A549 (cell line): ENCODE measurements at regions not wholly inside any gene's neighbourhood (a gene's known extent, or its start where the extent isn't known, plus 50 kb on each side); places are given as distances from the start of the nearest gene placed in this dataset.

Source experiments
- ATAC-seq, 2 experiments: fragments of 200-7000 bp in 1 of 2; fragments of >200 bp in 1 of 2; cut with Nextera tagmentation in 1 of 2; cut with Tn5 transposase in 1 of 2; 3 replicates each; pipeline versions ENCODE4 v1.8.0 to v1.9.1; 2018 to 2020; ENCODE audit warnings: mild to moderate bottlenecking in 1 of 2, moderate library complexity in 1 of 2
- CTCF ChIA-PET: fragments of 300-600 bp; sonication (Branson Sonifier 250); formaldehyde crosslinking; extraction: SDS; loops from one replicate; lab custom pipeline; 2021; ENCODE audit warnings: antibody characterized with exemption, inconsistent platforms; lab: Yijun Ruan, JAX
- POLR2A ChIA-PET: fragments of 350-600 bp; formaldehyde crosslinking; extraction: SDS; loops from one replicate; lab custom pipeline; 2021; ENCODE audit warnings: antibody characterized with exemption, inconsistent platforms; lab: Yijun Ruan, JAX
- DNase-seq, 2 experiments: peaks; one replicate each; pipeline versions ENCODE4 v3.0.0 to v3.0.0-alpha.2; 2011 to 2016; ENCODE audit warnings: low read depth in 1 of 2, low spot score in 1 of 2
- FAIRE-seq: peaks from 2 replicates; lab custom pipeline; 2011; peaks lifted over from hg19 to GRCh38; lab: Jason Lieb, UNC
- H3K27ac ChIP-seq, 2 experiments: fragments of >200 bp; sonication (Bioruptor Twin); formaldehyde crosslinking; 3 replicates each; pipeline ENCODE4 v1.5.1; 2016 to 2017
- H3K4me1 ChIP-seq: fragments of >200 bp; sonication (Bioruptor Twin); formaldehyde crosslinking; 3 replicates; pipeline ENCODE4 v1.6.1; 2016
- H3K4me2 ChIP-seq: fragments of >200 bp; sonication (Bioruptor Twin); formaldehyde crosslinking; 3 replicates; pipeline ENCODE4 v1.6.1; 2016
- H3K4me3 ChIP-seq: fragments of >200 bp; sonication (Bioruptor Twin); formaldehyde crosslinking; 3 replicates; pipeline ENCODE4 v1.5.1; 2016
- H3K9me3 ChIP-seq: fragments of >200 bp; sonication (Bioruptor Twin); formaldehyde crosslinking; 3 replicates; pipeline ENCODE4 v1.6.1; 2016
- BCL3 ChIP-seq: fragments of >200 bp; sonication (Bioruptor Twin); formaldehyde crosslinking; IDR thresholded peaks from 3 replicates; pipeline ENCODE4 v1.6.1; 2016
- ELK1 ChIP-seq: fragments of 150-350 bp; IDR thresholded peaks from 2 replicates; pipeline ENCODE4 v1.6.1; 2014; ENCODE audit warnings: low read depth, mild to moderate bottlenecking, low read length
- EP300 ChIP-seq, 2 experiments: fragments of >200 bp; sonication (Bioruptor Twin); formaldehyde crosslinking; IDR thresholded peaks; 2 replicates in 1 of 2; 3 replicates in 1 of 2; pipeline ENCODE4 v1.6.1; 2016 to 2017
- FOSB ChIP-seq: fragments of 250-450 bp; sonication (Bioruptor Pico); IDR thresholded peaks from 2 replicates; pipeline ENCODE4 v1.5.0; 2020; ENCODE audit warnings: mild to moderate bottlenecking, moderate library complexity
- FOXS1 ChIP-seq: fragments of 250-450 bp; sonication (Bioruptor Pico); IDR thresholded peaks from 2 replicates; pipeline ENCODE4 v1.5.0; 2020; ENCODE audit warnings: mild to moderate bottlenecking, moderate library complexity
- HEYL ChIP-seq: fragments of 250-450 bp; sonication (Bioruptor Pico); IDR thresholded peaks from 2 replicates; pipeline ENCODE4 v1.8.0; 2021; ENCODE audit warnings: mild to moderate bottlenecking, moderate library complexity
- HOXA7 ChIP-seq: fragments of 250-450 bp; sonication (Bioruptor Pico); IDR thresholded peaks from 2 replicates; pipeline ENCODE4 v1.5.0; 2020; ENCODE audit warnings: mild to moderate bottlenecking, moderate library complexity
- HOXB13 ChIP-seq: fragments of 250-450 bp; sonication (Bioruptor Pico); IDR thresholded peaks from 2 replicates; pipeline ENCODE4 v1.5.0; 2020; ENCODE audit warnings: low read depth, mild to moderate bottlenecking, moderate library complexity
- HOXB5 ChIP-seq: fragments of 250-450 bp; sonication (Bioruptor Pico); IDR thresholded peaks from 2 replicates; pipeline ENCODE4 v1.5.0; 2020; ENCODE audit warnings: mild to moderate bottlenecking, moderate library complexity
- JUN ChIP-seq, 2 experiments: fragments of >200 bp; sonication (Bioruptor Twin); formaldehyde crosslinking; IDR thresholded peaks; 2 replicates in 1 of 2; 3 replicates in 1 of 2; pipeline ENCODE4 v1.6.1; 2016 to 2017
- MAFK ChIP-seq: fragments of 450-650 bp; IDR thresholded peaks from 2 replicates; pipeline ENCODE4 v1.6.1; 2014; ENCODE audit not compliant: partially characterized antibody
- MYC ChIP-seq: IDR thresholded peaks from 2 replicates; pipeline ENCODE4 v1.6.1; 2012; ENCODE audit warnings: mild to moderate bottlenecking, inconsistent platforms, low read length, improper control_type of control experiment, borderline replicate concordance
- NPAS2 ChIP-seq: fragments of 250-450 bp; sonication (Bioruptor Pico); IDR thresholded peaks from 2 replicates; pipeline ENCODE4 v1.8.0; 2022; ENCODE audit warnings: mild to moderate bottlenecking, moderate library complexity, borderline replicate concordance
- PHF8 ChIP-seq: fragments of 200-600 bp; sonication (generic); IDR thresholded peaks from 2 replicates; pipeline ENCODE4 v1.6.1; 2016; ENCODE audit warnings: low read depth, mild to moderate bottlenecking, antibody characterized with exemption, moderate library complexity, borderline replicate concordance
- POLR2A ChIP-seq: IDR thresholded peaks from 2 replicates; pipeline ENCODE4 v1.6.1; 2012; ENCODE audit warnings: mild to moderate bottlenecking, low read length
- RAD21 ChIP-seq, 2 experiments: fragments of >200 bp in 1 of 2; sonication (Bioruptor Twin) in 1 of 2; formaldehyde crosslinking in 1 of 2; IDR thresholded peaks in 1 of 2; conservative IDR thresholded peaks in 1 of 2; 2 replicates in 1 of 2; 3 replicates in 1 of 2; pipeline ENCODE4 v1.6.1; 2012 to 2018; ENCODE audit warnings: inconsistent platforms in 1 of 2
- RCOR1 ChIP-seq: fragments of 150-350 bp; IDR thresholded peaks from 2 replicates; pipeline ENCODE4 v1.6.1; 2014; ENCODE audit warnings: antibody characterized with exemption, low read length, low read depth
- REST ChIP-seq: fragments of 200-600 bp; sonication (generic); IDR thresholded peaks from 2 replicates; pipeline ENCODE4 v1.6.1; 2016; ENCODE audit warnings: antibody characterized with exemption, mild to moderate bottlenecking, moderate library complexity
- RFX5 ChIP-seq: fragments of 450-650 bp; IDR thresholded peaks from 2 replicates; pipeline ENCODE4 v1.7.1; 2014; ENCODE audit warnings: antibody characterized with exemption, mild to moderate bottlenecking, moderate library complexity
- SMC3 ChIP-seq: fragments of >200 bp; sonication (Bioruptor Twin); formaldehyde crosslinking; IDR thresholded peaks from 3 replicates; pipeline ENCODE4 v1.6.1; 2018; ENCODE audit warnings: inconsistent platforms
- TFCP2L1 ChIP-seq: fragments of 250-450 bp; sonication (Bioruptor Pico); IDR thresholded peaks from 2 replicates; pipeline ENCODE4 v1.5.0; 2021; ENCODE audit warnings: mild to moderate bottlenecking
- USF2 ChIP-seq: fragments of 450-650 bp; IDR thresholded peaks from 2 replicates; pipeline ENCODE4 v1.6.1; 2014; ENCODE audit warnings: antibody characterized with exemption
- ZC3H11A ChIP-seq: fragments of 450-650 bp; IDR thresholded peaks from 2 replicates; pipeline ENCODE4 v1.6.1; 2014; ENCODE audit warnings: antibody characterized with exemption, mild to moderate bottlenecking
- ZFP36 ChIP-seq: fragments of 450-650 bp; IDR thresholded peaks from 2 replicates; pipeline ENCODE4 v1.6.1; 2014; ENCODE audit warnings: borderline replicate concordance; ENCODE audit not compliant: partially characterized antibody
- ZNF302 ChIP-seq: fragments of 250-450 bp; sonication (Bioruptor Pico); IDR thresholded peaks from 2 replicates; pipeline ENCODE4 v1.9.0; 2021; ENCODE audit warnings: inconsistent platforms, mild to moderate bottlenecking, moderate library complexity
- ZSCAN20 ChIP-seq: fragments of 250-450 bp; sonication (Bioruptor Pico); IDR thresholded peaks from 2 replicates; pipeline ENCODE4 v1.8.0; 2022; ENCODE audit warnings: mild to moderate bottlenecking, moderate library complexity
- WGBS: methylation state at CpG from one replicate; pipeline ENCODE4 v1.1.6; 2017; ENCODE audit errors: missing lambda C conversion rate; 5-methylcytosine and 5-hydroxymethylcytosine counted together
- TF ChIP-seq, protein P1 (sequence below): IDR thresholded peaks from 2 replicates; pipeline ENCODE4 v1.6.1; 2012
- TF ChIP-seq, protein P2 (sequence below): fragments of >200 bp; sonication (Bioruptor Twin); formaldehyde crosslinking; IDR thresholded peaks from 3 replicates; pipeline ENCODE4 v1.5.1; 2016

- FAIRE-seq, result no peak
- Histone ChIP-seq H3K4me1 (peaks cover 2% of the 10 kb centered on the region; the same call in 2 of the 3 replicates), H3K4me2 (no peak overlapping the region), H3K9me3 (no peaks in the 10 kb centered on the region), H3K27ac (no peak overlapping the region), H3K4me3 (no peak overlapping the region)
- no peak for ATAC-seq
- ChIA-PET CTCF (interaction anchor here (0.5 to 1.4 kb wide), 2 partner anchors 19 to 23 kb away, joined by 4 to 6 read pairs; no protein-coding TSS in a partner anchor), POLR2A (no interaction called here)
- 79% methylated on average over 2 of the region's 2 CpGs for WGBS
- no peak for TF ChIP-seq ELK1
- TF ChIP-seq TFCP2L1 (CRISPR knock-in tag), result no peak
- no peak for TF ChIP-seq HOXB13
- TF ChIP-seq NPAS2, result no peak
- TF ChIP-seq HEYL (CRISPR knock-in tag), result no peak
- TF ChIP-seq PHF8, result no peak
- no peak for TF ChIP-seq FOXS1
- no peak for TF ChIP-seq ZC3H11A
- TF ChIP-seq HOXB5 (CRISPR knock-in tag), result no peak
- no peak for TF ChIP-seq ZSCAN20
- TF ChIP-seq, protein P1, sequence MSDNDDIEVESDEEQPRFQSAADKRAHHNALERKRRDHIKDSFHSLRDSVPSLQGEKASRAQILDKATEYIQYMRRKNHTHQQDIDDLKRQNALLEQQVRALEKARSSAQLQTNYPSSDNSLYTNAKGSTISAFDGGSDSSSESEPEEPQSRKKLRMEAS, result no peak
- TF ChIP-seq USF2, result no peak
- TF ChIP-seq ZFP36, result no peak
- no peak for TF ChIP-seq JUN (IDR thresholded peaks at IDR 0.05)
- no peak for TF ChIP-seq ZNF302 (CRISPR knock-in tag)
- no peak for TF ChIP-seq REST
- TF ChIP-seq MYC, result no peak
- TF ChIP-seq POLR2A, result no peak
- DNase-seq, result no peak
Measured at GRCh38 chr11:95506777-95507176, 275.8 kb upstream of the SESN3 start.

DNA sequence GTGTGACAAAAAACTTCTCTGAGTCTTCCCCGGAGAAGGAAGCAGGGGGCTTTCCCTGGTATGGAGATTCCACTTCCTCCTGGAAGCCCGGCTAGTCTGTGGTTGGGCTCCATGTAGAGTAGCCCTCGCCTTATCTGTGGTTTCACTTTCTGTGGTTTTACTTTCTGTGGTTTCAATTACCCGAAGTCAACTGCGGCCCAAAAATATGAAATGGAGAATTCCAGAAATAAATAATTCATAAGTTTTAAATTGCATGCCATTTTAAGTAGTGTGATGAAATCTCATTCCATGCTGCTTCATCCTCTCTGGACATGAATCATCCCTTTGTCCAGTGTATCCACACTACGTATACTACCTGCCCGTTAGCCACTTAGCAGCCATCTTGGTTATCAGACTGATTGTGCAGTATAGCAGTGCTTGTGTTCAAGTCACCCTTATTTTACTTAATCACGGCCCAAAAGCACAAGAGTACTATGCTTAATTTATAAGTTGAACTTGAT, 275.0 kb upstream of the SESN3 start:
- TF ChIP-seq RFX5 (no peak), SMC3 (no peak), EP300 (IDR thresholded peaks at IDR 0.05) (no peak), PHF8 (no peak), BCL3 (no peak), HOXA7 (CRISPR knock-in tag) (no peak), FOSB (CRISPR knock-in tag) (no peak), MAFK (no peak), NPAS2 (no peak), MYC (no peak), RCOR1 (no peak), ZC3H11A (no peak), RAD21 (conservative IDR thresholded peaks at IDR 0.05 in 1 of 2, IDR thresholded peaks at IDR 0.05 in 1 of 2) (no peak)
- TF ChIP-seq, protein P2, sequence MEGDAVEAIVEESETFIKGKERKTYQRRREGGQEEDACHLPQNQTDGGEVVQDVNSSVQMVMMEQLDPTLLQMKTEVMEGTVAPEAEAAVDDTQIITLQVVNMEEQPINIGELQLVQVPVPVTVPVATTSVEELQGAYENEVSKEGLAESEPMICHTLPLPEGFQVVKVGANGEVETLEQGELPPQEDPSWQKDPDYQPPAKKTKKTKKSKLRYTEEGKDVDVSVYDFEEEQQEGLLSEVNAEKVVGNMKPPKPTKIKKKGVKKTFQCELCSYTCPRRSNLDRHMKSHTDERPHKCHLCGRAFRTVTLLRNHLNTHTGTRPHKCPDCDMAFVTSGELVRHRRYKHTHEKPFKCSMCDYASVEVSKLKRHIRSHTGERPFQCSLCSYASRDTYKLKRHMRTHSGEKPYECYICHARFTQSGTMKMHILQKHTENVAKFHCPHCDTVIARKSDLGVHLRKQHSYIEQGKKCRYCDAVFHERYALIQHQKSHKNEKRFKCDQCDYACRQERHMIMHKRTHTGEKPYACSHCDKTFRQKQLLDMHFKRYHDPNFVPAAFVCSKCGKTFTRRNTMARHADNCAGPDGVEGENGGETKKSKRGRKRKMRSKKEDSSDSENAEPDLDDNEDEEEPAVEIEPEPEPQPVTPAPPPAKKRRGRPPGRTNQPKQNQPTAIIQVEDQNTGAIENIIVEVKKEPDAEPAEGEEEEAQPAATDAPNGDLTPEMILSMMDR, result no peak
- TF ChIP-seq, protein P1, result no peak
- TF ChIP-seq, all 56 proteins: peak for 0
- ATAC-seq (no peak), FAIRE-seq (no peak), DNase-seq (no peak)
- WGBS, result 82% methylated on average over 8 of the region's 8 CpGs
- ChIA-PET CTCF (no interaction called here), POLR2A (no interaction called here)
- Histone ChIP-seq H3K9me3 (no peaks in the 10 kb centered on the region), H3K4me3 (no peak overlapping the region), H3K27ac (no peak overlapping the region), H3K4me2 (no peak overlapping the region), H3K4me1 (no peaks in the 10 kb centered on the region)
